ENCODE measurements at regions not wholly inside any gene's neighbourhood (a gene's known extent, or its start where the extent isn't known, plus 50 kb on each side); places are given as distances from the start of the nearest gene placed in this dataset.

GRCh38 chr6:144401736-144402733, 116.9 kb downstream of the UTRN start:
- Histone ChIP-seq H3K4ac (ENCODE audit: low read depth, low read length) (no peak overlapping the region), H3K27me3 (ENCODE audit: insufficient read depth, low read length) (no peaks in the 10 kb centered on the region), H4K20me1 (ENCODE audit: control insufficient read depth, insufficient read depth, insufficient read length) (no peaks in the 10 kb centered on the region), H2BK12ac (ENCODE audit: insufficient read length, low read depth, low read length) (no peak overlapping the region), H3T11ph (ENCODE audit: low read length) (no peak overlapping the region), H2BK20ac (ENCODE audit: low read depth, low read length, poor library complexity, severe bottlenecking) (no peak overlapping the region), H3K9ac (ENCODE audit: extremely low read depth, insufficient read length, low read length) (no peak overlapping the region), H3K4me2 (ENCODE audit: insufficient read depth, insufficient read length, low read length) (no peak overlapping the region), H4K5ac (ENCODE audit: insufficient read length, low read depth, low read length) (no peak overlapping the region), H4K91ac (ENCODE audit: insufficient read length, low read depth, low read length) (no peak overlapping the region), H3K18ac (ENCODE audit: insufficient read length, low read depth, low read length) (no peak overlapping the region), H3K14ac (ENCODE audit: insufficient read depth, low read length) (no peak overlapping the region), H3K79me1 (ENCODE audit: insufficient read depth, low read depth, low read length, poor library complexity, severe bottlenecking) (peaks cover 4% of the 10 kb centered on the region), H3K4me1 (ENCODE audit: insufficient read depth, low read length) (no peaks in the 10 kb centered on the region), H3K9me3 (ENCODE audit: control insufficient read depth, low read depth, low read length) (peaks cover 10% of the 10 kb centered on the region), H3K23ac (ENCODE audit: insufficient read length, low read depth, low read length) (no peak overlapping the region), H3K56ac (ENCODE audit: insufficient read length, low read depth, low read length) (no peak overlapping the region), H2BK5ac (ENCODE audit: insufficient read length, low read length) (no peak overlapping the region), H2BK120ac (ENCODE audit: low read depth, low read length, poor library complexity, severe bottlenecking) (no peak overlapping the region), H2AFZ (ENCODE audit: low read length) (no peak overlapping the region), H4K8ac (replicated peaks; ENCODE audit: insufficient read length, low read depth, low read length) (no peak overlapping the region), H2AK5ac (ENCODE audit: insufficient read length, low read length) (no peak overlapping the region), H3K27ac (ENCODE audit: insufficient read length, low read depth, low read length) (no peak overlapping the region), H3K79me2 (ENCODE audit: insufficient read depth, low read length) (no peaks in the 10 kb centered on the region; the same call in 1 of the 2 replicates), H3K23me2 (ENCODE audit: insufficient read length, low read depth, low read length, poor library complexity, severe bottlenecking) (no peaks in the 10 kb centered on the region), H2BK15ac (ENCODE audit: low read depth, low read length) (no peak overlapping the region)
- no peak for TF ChIP-seq CTCF (conservative IDR thresholded peaks at IDR 0.05)
- Mint-ChIP-seq H3K27ac (no peak overlapping the region; a peak in 2 of 7 replicates), H3K9me3 (peaks cover 7 to 8% of the 10 kb centered on the region in 2 experiments; a peak in 4 of 5 replicates), H3K4me1 (peaks cover 2 to 11% of the 10 kb centered on the region in 2 experiments; a peak in 3 of 4 replicates), H3K4me3 (no peak overlapping the region), H3K27me3 (ENCODE audit: low read depth) (no peaks in the 10 kb centered on the region), H3K36me3 (ENCODE audit: insufficient read depth in 1 of 3, low read depth in 3 of 3) (peaks cover 3 to 15% (median 11%) of the 10 kb centered on the region in 3 experiments; a peak in 4 of 7 replicates)
- no CpG with 5 or more reads among the region's 13 CpGs for WGBS (ENCODE audit: extremely low coverage, insufficient read length, low lambda C conversion rate)
- no peak for DNase-seq

All from H9 (cell line).